ENCODE measurements at regions not wholly inside any gene's neighbourhood (a gene's known extent, or its start where the extent isn't known, plus 50 kb on each side); places are given as distances from the start of the nearest gene placed in this dataset.
"Not testable (repeated sequence)": the region's sequence is repeated elsewhere in the genome, so short reads cannot be mapped to it uniquely, and the experiment has no call there.

DNA sequence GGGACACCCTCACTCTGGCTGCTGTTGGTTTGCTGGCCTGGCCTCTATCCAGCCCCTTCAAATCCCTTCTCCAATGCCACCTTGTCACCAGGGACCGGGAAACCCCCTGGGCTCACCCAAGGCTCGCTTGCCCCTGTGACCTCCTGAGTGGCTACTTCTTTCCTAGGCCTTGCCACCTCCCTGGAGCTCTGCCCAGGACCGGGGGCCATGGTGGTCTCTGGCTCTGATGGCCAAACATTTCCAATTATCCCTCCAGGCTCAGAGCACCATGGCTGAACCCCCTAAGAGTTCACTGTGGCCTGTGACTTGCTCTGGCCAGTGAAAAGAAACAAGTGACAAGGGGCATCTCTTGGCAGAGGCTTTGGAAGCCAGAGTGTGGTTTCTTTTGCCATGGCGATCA lies 237.6 kb downstream of the TFCP2L1 start:
- no peak for DNase-seq

DNA sequence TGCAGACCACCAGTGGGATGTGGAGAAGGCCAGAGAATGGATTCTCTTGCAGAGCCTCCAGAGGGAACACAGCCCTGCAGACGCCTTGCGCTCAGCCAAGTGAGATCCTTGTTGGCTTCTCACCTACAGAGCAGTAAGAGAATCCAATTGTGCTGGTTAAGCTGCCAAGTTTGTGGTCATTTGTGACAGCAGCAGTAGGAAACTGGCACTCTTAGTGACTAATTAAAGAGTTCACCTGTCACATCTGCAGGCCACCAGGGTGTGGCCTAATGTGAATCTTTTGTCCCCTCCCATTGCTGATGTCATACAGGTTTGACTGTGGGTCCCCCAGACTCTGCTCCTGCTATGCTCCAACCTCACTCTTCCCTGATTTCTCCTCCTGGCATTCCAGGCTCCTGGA lies 235.9 kb downstream of the TFCP2L1 start:
- DNase-seq, result peak in 1 of 3 donors; percentile 47

DNA sequence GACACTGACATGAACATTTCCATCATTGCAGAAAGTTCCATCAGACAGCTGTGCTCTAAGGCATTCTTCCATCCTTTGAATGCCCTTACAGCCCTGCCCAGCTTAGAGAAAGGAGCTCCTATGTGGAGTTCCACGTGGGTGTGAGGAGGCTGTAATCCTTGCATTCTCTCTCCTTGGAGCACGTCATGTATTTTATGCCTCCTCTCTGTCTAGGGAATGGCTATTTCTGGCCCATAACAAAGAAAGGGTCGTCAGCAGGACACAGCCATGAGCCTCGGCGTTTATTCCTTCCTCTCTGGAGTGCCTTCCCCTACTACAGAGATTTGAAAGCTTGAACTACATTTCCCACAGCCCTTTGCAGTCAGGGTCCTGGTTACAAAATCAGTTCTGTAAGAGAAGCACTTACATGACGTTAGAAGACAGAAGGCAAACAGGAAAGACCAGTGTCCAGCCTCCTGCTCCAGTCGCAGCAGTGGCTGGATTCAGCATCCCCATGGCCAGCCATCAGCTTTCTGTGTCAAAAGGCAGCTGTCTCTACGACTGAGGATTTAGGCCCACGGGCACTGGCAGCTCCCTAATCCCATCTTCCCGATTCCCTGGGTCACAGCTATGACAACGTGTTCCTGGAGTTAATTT lies 234.9 kb downstream of the TFCP2L1 start:
- peak in 2 of 3 donors; percentile 25 to 59 for DNase-seq

DNA sequence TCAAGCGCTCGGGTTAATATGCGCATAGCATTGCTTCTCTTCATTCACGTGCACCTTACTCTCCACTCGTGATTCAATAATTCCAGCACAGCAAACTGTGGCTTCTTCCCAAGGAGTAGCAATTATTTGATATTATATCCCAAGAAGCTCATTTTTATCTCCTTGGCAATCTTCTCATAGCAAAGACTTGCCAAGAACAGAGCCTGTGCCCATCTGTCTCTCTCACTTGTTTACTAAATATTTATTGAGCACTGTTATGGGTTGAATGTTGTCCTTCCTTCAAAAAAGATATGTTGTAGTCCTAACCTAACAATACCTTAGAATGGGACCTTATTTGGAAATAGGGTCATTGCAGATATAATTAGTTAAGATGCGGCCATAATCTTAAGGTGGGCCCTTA lies 233.7 kb downstream of the TFCP2L1 start:
- no peak for DNase-seq

DNA sequence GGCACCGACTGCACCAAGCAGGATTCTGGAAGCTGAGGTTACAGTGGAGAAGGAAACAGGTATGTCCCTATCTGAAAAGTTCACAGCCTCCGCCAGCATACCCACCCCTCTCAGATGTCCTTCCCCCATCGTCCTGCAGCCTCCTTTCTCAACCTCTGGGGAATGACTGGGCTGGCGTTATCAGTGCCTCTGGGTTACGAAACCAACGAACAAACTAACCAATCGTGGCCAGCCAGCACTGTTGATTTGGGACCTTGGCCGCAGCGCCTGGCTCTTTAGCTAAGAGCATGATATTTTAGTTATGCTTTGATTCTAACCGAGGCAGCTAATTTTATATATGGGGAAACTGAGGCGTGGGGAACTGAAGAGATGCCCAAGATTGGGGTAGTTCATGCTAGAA lies 233.0 kb downstream of the TFCP2L1 start:
- DNase-seq, result no peak

DNA sequence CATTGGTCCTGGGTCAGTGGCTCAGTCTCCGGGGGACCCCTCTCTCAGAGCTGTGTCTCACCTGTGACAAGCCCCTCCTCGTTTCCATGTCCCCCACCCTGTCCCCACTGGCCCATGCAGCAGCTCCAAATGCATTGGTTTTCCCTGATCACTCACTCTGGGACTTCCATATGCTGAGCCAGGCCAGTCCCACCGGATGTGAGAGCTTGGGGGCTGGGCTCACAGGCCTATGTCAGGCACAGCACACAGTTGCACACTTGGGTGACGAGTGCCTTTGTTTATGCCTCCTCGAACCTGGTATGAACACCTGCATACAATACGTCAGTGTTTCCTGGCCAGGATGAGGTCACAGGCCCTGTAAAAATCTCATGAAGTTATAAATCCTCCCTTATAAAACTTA lies 232.5 kb downstream of the TFCP2L1 start:
- DNase-seq, result no peak

DNA sequence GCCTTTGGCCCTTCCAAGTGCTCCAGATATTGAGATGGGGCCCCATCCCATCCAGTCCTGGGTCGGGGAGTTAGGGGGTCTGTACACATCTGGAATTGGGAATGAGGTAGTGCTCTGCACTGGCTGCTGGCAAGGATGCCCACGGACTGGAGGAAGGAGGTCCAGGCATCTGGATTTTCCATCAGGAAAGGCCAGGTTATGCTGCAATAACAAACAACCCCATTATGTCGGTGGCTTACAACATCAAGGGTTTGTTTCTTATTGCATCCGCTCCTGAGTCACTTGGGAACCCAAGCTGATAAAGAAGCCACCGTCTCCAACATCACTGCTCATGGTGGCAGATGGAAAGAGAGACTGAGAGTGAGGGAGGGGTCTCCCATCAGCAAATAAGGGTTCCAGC lies 229.9 kb downstream of the TFCP2L1 start:
- no peak for DNase-seq

DNA sequence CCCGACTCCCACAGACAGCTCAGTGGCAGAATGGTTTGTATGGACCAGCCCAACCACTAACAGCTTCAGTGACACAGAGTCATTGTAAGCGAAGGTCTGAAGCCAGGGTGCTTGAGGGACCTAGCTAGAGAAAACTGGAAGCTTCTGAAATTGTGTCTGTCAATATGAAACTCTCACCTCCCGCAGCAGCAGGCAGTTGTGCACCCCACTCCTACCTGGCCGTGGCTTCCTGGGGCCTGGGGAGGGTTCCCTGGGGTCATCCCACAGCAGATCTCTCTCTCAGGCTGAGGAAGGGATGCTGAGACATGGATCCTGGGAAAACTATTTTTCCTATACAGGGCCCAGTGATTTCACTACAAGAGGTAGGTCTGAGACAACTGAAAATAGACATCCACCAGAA lies 229.5 kb downstream of the TFCP2L1 start:
- DNase-seq, result no peak

DNA sequence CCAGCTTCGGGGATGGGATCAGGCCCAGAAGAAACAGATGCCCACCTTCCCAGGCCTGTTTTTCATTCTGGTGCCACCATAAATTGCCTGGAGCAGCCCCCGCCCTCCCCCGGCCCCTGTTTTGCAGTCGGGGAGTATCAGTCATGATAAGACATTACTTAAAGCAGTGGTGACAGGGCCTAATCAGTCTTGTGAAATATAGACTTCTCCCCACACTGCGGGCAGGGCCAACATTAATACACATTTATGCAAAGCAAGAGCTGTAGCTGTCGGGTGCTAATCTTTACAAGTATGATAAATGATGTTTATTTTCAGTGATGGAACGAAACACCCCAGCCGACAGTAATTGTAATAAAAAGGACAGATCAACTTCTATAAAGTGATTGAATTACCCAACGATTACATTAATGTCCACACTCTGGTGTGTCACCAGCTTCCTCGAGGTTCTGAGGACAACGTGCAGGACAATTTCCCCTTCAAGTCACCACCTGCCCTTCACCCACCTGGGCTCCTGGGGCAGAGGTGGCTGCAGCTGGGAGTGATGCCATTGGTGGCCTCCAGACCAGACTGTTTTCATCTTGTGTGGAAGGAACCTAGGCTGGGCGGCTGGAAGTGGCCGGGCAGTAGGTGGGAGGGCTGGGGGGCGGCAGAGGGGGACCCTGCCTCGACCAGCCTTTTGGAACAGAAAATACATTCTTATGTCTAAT lies 226.0 kb downstream of the TFCP2L1 start:
- no peak for DNase-seq

DNA sequence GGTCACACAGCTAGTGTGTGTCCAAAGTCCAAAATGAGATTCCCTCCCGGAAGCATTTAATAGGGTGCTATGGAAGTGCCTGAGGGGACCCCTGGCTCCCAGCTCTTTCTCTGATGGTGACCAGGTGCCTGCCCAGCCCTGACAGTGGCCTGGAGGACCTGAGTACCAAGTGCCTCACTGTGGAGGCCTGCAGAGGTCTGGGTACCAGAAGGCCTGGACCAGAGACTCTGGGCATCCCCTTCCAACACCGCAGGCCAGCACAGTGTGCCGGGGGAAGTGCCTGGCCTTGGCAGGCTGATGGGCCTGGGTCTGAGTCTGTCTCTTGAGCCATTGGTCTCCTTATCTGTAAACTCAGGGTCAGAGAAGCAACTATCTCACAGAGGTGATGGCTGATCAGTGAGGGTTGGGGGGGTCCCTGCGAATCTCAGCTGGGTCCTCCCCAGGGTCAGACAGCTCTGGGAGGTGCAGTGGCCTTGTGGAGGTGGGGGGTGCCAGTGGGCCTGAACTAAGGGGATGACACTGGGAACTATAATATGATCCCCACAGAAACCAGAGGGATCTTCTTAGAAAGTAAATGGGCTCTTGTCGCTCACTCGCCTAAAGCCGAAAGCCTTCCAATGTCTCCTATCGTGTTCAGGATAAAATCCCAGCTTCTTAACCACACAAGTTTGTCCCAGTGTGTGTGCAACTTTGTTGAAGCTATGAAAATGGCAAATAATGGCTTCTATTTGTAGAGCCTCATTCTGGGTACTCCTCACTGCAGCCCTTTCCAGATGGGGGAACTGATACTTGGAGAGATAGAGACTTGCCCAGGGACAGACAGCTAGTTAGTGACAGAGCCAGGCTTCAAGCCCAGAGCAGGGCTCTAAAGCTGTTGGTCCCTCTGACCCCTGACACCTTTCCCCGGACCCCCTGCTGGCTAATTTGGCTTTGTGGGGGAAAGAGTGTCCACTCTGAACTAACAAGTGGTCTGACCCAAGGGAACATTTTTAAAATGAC lies 225.1 kb downstream of the TFCP2L1 start:
- no peak for DNase-seq

DNA sequence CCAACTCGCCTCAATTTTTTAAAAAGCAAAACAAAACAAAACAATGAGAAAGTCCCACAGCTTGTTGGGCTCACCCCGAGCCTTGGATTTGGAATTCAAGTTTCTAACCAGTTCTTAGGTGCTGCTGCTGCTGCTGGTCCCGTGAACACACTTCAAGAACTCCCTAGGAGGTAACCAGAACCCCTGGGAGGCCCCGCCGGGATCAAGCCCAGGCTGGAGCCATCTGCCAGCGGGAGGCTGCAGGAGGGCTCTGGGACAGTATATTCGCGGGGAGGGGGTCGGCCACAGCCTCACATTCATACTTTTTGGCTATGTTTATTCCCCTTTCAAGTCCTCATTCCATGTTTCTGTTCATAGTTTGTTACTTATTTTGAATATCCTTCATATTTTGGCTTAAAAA lies 223.4 kb downstream of the TFCP2L1 start:
- DNase-seq, result no peak

DNA sequence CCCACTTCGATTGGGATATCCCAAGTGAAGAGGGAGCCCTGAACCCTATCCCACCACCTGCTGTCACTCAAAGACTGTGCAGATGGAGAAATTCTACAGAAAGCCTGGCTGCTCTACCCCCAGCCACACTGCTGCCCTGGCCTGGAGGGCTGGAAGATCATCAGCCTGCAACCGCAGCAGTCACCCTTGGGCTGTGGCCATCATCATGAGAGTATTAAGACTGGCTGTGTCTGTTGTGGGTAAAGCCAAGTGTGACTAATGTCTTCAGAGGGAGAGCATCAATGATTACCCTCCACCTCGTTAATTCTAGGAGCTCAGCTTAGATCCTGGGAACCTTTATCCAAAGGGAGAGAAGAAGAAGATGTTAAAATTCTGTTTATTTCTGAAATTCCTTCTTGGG lies 221.5 kb downstream of the TFCP2L1 start:
- no peak for DNase-seq

DNA sequence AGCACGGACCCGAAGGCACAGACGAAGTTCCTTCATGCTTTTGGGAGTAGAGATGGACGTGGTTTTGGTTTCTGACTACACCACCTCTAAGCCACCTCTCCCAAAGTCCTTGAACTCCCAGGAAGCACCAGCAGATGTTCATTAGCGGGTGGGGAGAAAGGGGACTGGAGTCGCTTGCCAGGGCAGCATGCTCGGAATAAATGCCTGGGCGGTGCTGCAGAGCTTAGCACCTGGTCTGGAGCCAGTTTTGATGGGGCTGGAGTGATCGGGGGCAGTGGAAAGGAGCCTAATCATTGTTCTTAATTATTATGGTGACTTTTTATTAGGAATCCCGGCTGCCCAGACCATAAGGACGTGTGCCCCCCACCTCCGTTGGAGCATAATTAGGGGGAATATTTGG lies 220.8 kb downstream of the TFCP2L1 start:
- no peak for DNase-seq

DNA sequence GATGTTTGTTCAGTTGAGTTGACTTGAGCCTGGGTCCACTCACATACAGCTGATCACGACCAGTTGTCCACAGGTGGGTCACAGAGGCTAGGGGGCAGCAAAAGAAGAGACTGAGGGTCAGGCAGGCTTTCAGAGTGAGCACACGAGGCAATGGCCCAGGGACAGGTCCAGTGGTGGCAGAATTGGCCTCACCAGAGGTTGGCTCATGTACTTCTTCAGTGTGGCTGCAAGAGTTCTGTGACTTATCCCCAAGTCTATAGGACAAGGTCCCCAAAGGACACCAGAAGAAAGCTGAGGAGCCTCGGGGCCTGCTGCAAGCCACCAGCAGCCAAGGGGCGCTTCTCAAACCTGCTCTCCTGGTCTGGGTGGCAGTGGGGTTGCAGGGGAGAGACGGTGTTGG lies 219.8 kb downstream of the TFCP2L1 start:
- DNase-seq, result no peak

DNA sequence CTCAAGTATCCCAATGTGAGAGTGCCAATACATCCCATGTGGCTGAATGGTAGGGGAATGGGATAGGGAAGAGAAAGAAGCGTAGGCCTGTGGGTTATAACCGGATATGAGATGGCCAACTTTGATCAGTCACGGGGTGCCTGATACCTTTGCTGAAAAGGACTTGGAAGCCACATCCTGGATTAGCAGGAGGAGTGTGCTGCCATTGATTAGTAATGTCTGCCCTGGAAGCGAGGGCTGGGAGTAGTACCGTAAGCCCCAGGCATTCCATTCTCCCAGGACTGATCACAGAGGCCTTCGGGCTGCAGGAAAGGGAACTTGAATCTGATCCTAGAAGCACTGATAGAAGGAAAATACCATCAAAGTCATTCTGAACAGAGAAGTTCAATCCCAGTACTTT lies 218.5 kb downstream of the TFCP2L1 start:
- no peak for DNase-seq

DNA sequence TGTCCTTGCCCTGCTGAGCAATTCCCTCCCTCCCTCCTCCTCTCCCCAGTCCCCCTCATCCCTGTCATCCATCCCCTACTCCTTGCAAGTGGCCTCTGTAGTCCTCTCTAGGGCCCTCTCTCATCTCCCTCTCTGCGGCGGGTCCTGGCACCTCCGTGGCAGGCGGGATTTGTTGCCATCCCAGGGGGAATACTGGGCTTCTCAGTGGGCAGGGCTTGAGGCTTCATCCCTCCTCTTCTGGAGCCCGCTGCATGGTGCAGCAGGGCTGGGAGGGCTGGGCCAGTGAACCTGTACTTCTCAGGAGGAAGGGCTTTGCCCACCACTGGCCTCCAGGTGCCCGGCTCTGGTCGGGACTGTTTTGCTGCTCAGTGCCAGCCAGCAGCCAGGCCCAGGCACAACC lies 216.2 kb downstream of the TFCP2L1 start:
- no peak for DNase-seq

DNA sequence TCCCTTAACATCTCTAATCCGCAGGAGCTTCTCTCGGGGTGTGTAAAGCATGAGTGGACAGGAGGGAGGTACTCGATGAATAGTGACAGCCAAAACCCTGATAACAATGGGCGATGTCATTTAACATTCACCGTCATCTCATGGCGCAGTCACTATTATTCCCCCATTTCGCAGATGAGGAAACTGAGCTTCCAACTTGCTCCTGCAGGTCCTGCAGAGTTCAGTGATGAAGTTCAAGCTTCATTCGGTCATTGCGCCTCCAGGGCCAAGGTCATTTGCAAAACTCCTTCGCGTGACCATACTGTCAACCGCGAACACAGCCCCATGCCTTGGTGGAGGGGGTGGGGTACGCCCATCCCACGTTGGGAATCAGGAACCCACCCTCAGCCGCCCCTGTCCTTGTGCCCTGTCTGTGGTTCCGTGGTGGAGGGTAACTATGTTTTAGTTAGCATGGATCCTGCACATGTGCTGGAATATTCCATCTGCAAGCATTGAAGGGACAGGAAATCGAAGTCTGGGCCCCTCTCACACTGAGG lies 215.5 kb downstream of the TFCP2L1 start:
- DNase-seq, result no peak

DNA sequence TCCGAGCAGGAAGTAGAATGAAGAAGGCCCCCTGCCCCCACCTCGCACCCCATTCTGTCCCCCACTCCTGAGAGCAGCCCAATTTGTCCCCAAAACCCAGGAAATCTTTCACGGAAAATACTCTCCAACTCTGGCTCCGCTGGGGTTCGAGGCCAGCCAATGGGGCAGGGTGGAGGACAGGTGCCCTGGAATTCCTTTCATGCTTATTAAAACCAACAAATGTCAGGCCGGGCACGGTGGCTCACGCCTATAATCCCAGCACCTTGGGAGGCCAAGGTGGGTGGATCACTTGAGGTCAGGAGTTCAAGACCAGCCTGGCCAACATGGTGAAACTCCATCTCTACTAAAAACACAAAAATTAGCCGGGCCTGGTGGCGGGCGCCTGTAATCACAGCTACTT lies 214.9 kb downstream of the TFCP2L1 start:
- not testable (repeated sequence) for DNase-seq

DNA sequence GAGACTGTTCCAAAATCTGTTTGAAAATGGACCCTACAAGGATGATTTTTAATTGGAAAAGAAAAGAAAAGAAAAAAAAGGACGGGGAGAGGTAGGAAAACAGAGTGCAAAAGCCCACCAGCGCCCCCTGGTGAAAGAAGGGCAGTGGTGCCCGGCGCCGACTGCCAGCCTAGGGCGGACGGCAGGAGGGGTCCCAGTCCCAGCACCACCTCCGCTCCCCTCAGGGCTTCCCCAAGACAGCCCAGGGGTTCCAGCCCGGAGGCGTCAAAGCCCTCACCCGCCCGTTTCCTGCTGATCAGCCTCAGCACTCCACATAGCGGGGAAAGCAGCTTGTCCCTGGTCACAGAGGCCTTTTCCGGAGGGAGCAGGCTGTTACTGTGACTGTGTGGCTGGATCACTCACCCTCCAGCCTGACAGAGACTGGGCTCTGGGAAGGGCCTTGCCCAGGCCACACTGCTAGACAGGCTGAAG lies 213.9 kb downstream of the TFCP2L1 start:
- DNase-seq, result peak; percentile 47 to 87 (median 74)

DNA sequence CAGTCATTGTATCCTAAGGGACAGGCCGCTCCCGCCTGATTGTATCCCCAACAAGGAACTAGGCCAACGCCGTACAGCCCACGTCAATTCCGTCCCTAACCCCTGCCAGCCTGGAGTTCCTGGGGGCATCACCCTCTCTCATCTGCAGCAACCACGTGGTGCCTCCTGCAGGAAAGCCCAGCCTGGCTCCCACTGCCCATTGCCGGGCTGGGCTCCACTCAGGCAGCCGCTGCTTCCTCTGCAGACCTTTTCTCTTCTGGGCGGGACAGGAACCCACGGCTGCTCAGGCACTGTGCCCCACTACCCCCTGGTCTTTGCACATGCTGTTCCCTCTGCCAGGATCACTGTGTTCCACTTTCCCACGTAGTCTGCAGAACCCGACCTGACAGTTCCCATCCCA lies 212.2 kb downstream of the TFCP2L1 start:
- no peak for DNase-seq

DNA sequence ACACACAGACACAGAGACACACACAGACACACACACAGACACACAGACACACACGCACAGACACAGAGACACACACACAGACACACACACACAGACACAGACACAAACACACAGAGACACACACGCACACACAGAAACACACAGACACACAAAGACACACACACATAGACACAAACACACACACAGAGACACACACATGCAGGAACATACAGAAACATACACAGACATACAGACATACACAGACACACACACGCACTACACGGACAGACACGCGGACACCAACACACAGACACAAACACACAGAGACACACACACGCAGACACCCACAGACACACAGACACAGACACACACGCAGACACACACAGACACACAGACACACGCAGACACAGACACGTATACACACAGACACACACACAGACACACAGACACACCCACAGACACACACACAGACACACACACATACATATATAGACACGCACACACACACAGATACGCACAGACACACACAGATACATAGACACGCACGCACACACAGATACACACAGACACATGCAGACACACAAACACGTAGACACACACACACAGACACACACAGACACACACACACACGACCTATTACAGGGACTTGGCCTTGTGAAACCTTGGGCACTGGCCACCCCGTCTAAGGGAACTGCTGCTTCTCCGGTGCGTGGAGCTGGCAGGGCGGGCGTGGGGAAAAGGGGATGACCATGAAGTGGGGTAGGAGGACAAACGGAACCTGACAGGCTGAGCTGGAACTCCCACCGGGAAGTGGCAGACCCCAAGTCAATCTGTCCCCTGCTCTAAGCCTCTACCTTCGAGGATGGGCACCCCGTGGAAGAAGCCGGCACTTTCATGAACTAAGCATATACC lies 211.4 kb downstream of the TFCP2L1 start:
- no peak for DNase-seq

Data from muscle of back (tissue), 3 donors.